GM12864 (cell line): ENCODE measurements at regions not wholly inside any gene's neighbourhood (a gene's known extent, or its start where the extent isn't known, plus 50 kb on each side); places are given as distances from the start of the nearest gene placed in this dataset.

Source experiments
- DNase-seq: peaks from one replicate; pipeline ENCODE4 v3.0.0-alpha.2; 2011; ENCODE audit warnings: low read depth
- H3K4me3 ChIP-seq: 2 replicates; pipeline ENCODE4 v1.5.1; 2011; ENCODE audit warnings: mild to moderate bottlenecking, low read depth, low read length, control low read depth
- CTCF ChIP-seq: IDR thresholded peaks from 2 replicates; pipeline ENCODE4 v1.5.1; 2011; ENCODE audit warnings: low read depth, mild to moderate bottlenecking, moderate library complexity, low read length, control low read depth, inconsistent platforms; ENCODE audit errors: missing control alignments

DNA sequence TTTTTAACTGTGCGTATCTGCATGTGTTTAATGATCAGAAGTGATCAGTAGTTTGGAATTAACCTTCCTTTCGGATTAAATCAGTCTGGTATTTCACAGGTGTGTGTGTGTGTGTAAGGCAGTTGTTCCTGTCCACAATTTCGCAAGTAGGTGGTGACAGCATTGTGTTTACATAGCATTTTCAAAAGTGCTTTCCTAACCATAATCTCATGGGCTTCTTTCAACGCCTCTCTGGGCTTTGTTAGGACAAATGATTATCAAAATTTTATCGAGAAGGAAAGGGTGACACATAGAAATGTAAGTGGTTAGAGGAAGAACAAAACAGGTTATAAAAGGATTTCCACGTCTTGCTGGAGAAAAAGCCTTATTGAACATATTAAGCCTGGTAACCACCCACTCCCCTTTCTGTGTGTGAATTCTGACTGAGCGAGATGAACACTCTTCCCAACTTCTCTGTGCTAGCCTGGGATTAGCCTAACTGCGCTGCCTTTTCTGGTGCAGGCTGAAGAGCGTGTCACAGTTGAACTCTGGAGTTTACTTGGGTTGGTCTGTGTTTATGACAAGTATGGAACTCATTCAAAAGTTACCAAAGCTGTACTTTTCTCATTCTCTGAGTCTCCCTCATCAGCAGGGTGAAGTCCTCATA is 292.3 kb upstream of the PITRM1 start:
- no peak for TF ChIP-seq CTCF
- no peak overlapping the region for H3K4me3 ChIP-seq
- DNase-seq: no peak

DNA sequence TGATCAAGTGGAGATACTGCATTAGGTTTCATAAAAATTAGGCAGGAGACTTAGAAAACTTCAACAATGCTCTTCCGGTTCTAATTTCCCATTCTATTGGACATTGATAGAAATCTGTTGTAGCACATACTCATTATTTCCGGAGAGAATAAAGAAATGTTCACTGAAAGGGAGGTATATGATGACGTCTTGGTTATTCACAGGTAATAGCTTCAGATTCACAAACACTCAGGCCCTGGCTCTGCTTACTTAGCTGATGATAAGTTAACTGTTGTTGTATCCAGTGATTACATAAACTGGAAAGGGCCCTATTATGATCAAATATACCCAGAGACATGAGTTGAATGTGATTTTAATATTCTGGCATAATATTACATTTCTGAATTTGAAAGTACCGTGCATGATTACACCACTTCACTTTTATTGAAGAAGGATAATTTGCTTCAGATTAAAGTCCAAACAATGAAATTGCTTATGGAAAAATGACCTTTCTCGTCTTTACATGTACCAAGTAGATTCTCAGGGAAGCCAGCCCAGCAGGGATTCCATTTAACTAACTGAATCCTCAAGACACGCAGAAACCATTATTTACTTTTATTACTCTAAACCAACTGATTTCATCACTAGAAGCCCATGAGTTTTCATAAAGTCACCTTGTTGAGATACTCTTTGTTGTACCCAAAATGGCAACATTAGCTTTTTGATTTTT is 288.0 kb upstream of the PITRM1 start:
- no peak for TF ChIP-seq CTCF
- H3K4me3 ChIP-seq: no peak overlapping the region
- DNase-seq: no peak

GRCh38 chr10:3455385-3456334 is 283.1 kb upstream of the PITRM1 start:
- DNase-seq: no peak
- no peak for TF ChIP-seq CTCF

GRCh38 chr10:3452683-3453361 is 280.2 kb upstream of the PITRM1 start:
- no peak for DNase-seq
- H3K4me3 ChIP-seq: no peak overlapping the region
- TF ChIP-seq CTCF: no peak

More at GRCh38 chr10:3455385-3456334, 283.1 kb upstream of the PITRM1 start:
- no peak overlapping the region for H3K4me3 ChIP-seq

DNA sequence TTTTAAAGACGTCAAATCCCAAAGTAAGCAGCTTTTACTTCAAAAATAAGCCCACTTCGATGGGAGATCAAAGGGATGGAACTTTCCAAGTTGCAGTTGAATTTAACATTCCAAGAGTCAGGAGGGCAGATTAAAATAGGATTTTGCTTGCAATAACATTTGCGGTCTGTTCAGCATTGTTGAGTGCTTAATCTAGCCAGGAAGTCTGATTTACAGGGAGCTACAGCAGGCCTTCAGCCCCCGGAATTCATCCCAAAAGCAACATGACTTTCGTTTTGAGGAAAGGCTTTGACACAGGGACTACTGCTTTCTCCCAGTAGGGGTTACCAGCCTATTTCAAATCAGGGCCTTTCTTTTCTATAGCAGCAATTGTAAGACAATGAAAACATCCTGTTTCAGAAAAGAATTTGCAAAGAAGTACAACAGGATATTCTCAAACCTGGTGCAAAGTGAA is 279.6 kb upstream of the PITRM1 start:
- no peak for DNase-seq

More for the DNA sequence above, 279.6 kb upstream of the PITRM1 start:
- H3K4me3 ChIP-seq: no peak overlapping the region
- TF ChIP-seq CTCF: no peak
